GM23338 (cell line): ENCODE measurements at regions not wholly inside any gene's neighbourhood (a gene's known extent, or its start where the extent isn't known, plus 50 kb on each side); places are given as distances from the start of the nearest gene placed in this dataset.

Source experiments
- ATAC-seq: fragments of 200-7000 bp; cut with Tn5 transposase; 3 replicates; pipeline ENCODE4 v1.9.1; 2020
- DNase-seq: peaks from one replicate; pipeline ENCODE4 v3.0.0-alpha.2; 2015; ENCODE audit warnings: low spot score
- H2AFZ ChIP-seq: fragments of 200-600 bp; sonication (generic); 2 replicates; pipeline ENCODE4 v1.8.0; 2016; ENCODE audit warnings: antibody characterized with exemption, mild to moderate bottlenecking, moderate library complexity
- H3F3A ChIP-seq: fragments of 200-600 bp; sonication (generic); replicated peaks from 2 replicates; pipeline ENCODE4 v1.8.0; 2017; ENCODE audit warnings: antibody characterized with exemption, mixed run types, low read depth
- H3K27ac ChIP-seq: fragments of 200-600 bp; sonication (generic); 2 replicates; pipeline ENCODE4 v1.6.1; 2016; ENCODE audit warnings: low read depth
- H3K27me3 ChIP-seq: fragments of 200-600 bp; sonication (generic); 2 replicates; pipeline ENCODE4 v1.8.0; 2016; ENCODE audit warnings: mild to moderate bottlenecking, mixed run types, moderate library complexity; ENCODE audit not compliant: insufficient read depth
- H3K36me3 ChIP-seq: fragments of 200-600 bp; sonication (generic); 2 replicates; pipeline ENCODE4 v1.8.0; 2016; ENCODE audit warnings: mild to moderate bottlenecking; ENCODE audit not compliant: insufficient read depth
- H3K4me1 ChIP-seq: fragments of 200-600 bp; sonication (generic); 2 replicates; pipeline ENCODE4 v1.8.0; 2016; ENCODE audit warnings: mild to moderate bottlenecking, moderate library complexity; ENCODE audit not compliant: insufficient read depth
- H3K4me2 ChIP-seq: fragments of 200-600 bp; sonication (generic); 2 replicates; pipeline ENCODE4 v1.7.1; 2017; ENCODE audit warnings: mixed run types
- H3K4me3 ChIP-seq: fragments of 200-600 bp; sonication (generic); 2 replicates; pipeline ENCODE4 v1.6.1; 2016; ENCODE audit warnings: mixed run types
- H3K79me2 ChIP-seq: fragments of 200-600 bp; sonication (generic); replicated peaks from 2 replicates; pipeline ENCODE4 v1.8.0; 2017; ENCODE audit warnings: mild to moderate bottlenecking; ENCODE audit not compliant: insufficient read depth
- H3K9me2 ChIP-seq: fragments of 200-600 bp; sonication (generic); 2 replicates; pipeline ENCODE4 v1.8.0; 2017; ENCODE audit not compliant: insufficient read depth
- H4K20me1 ChIP-seq: fragments of 200-600 bp; sonication (generic); replicated peaks from 2 replicates; pipeline ENCODE4 v1.8.0; 2017; ENCODE audit warnings: mild to moderate bottlenecking; ENCODE audit not compliant: insufficient read depth
- H3K27ac Mint-ChIP-seq: 2 replicates; pipeline ENCODE4 v1.8.0; 2020; ENCODE audit warnings: inconsistent platforms, mild to moderate bottlenecking, moderate library complexity, mixed read lengths
- H3K27me3 Mint-ChIP-seq: 3 replicates; pipeline ENCODE4 v1.8.0; 2022; ENCODE audit warnings: low read depth, mild to moderate bottlenecking, moderate library complexity, mixed read lengths, inconsistent platforms; ENCODE audit not compliant: insufficient read depth, poor library complexity
- H3K36me3 Mint-ChIP-seq: 3 replicates; pipeline ENCODE4 v1.8.0; 2021; ENCODE audit warnings: low read depth, mild to moderate bottlenecking, inconsistent platforms, moderate library complexity, mixed read lengths
- H3K4me1 Mint-ChIP-seq: 3 replicates; pipeline ENCODE4 v1.8.0; 2020; ENCODE audit warnings: mild to moderate bottlenecking, inconsistent platforms, mixed read lengths
- H3K4me3 Mint-ChIP-seq: 3 replicates; pipeline ENCODE4 v1.8.0; 2021; ENCODE audit warnings: moderate library complexity, mild to moderate bottlenecking, inconsistent platforms, mixed read lengths
- H3K9me3 Mint-ChIP-seq: 3 replicates; pipeline ENCODE4 v1.8.0; 2020; ENCODE audit warnings: moderate library complexity, mild to moderate bottlenecking, inconsistent platforms, mixed read lengths
- CREB1 ChIP-seq: fragments of 250-450 bp; sonication (Bioruptor Pico); IDR thresholded peaks from 2 replicates; pipeline ENCODE4 v1.5.0; 2020; ENCODE audit warnings: low read depth, mild to moderate bottlenecking, moderate library complexity
- CTCF ChIP-seq, 2 experiments: fragments of 200-600 bp in 1 of 2; sonication (generic) in 1 of 2; conservative IDR thresholded peaks; 2 replicates each; pipeline versions ENCODE4 v1.5.1 to v1.6.1; 2016 to 2017; ENCODE audit warnings: antibody characterized with exemption in 2 of 2, low read depth in 2 of 2, mild to moderate bottlenecking in 2 of 2, moderate library complexity in 1 of 2
- EZH2 ChIP-seq: fragments of 200-600 bp; sonication (generic); IDR thresholded peaks from one replicate; pipeline ENCODE4 v1.8.0; 2017; ENCODE audit warnings: antibody characterized with exemption, mild to moderate bottlenecking, low read depth; ENCODE audit not compliant: unreplicated experiment
- NANOG ChIP-seq: IDR thresholded peaks from 2 replicates; pipeline ENCODE4 v1.6.1; 2016; ENCODE audit warnings: antibody characterized with exemption, borderline replicate concordance
- POLR2AphosphoS5 ChIP-seq: IDR thresholded peaks from 2 replicates; pipeline ENCODE4 v1.6.1; 2016; ENCODE audit warnings: antibody characterized with exemption, low read depth
- REST ChIP-seq: IDR thresholded peaks from one replicate; pipeline ENCODE4 v1.6.1; 2018; ENCODE audit warnings: antibody characterized with exemption; ENCODE audit not compliant: unreplicated experiment
- STAT1 ChIP-seq: IDR thresholded peaks from one replicate; pipeline ENCODE4 v1.6.1; 2016; ENCODE audit warnings: antibody characterized with exemption; ENCODE audit not compliant: unreplicated experiment
- ZNF114 ChIP-seq: fragments of 250-450 bp; sonication (Bioruptor Pico); IDR thresholded peaks from 2 replicates; pipeline ENCODE4 v1.5.0; 2020; ENCODE audit warnings: mild to moderate bottlenecking, moderate library complexity
- ZNF462 ChIP-seq: fragments of 250-450 bp; sonication (Bioruptor Pico); IDR thresholded peaks from 2 replicates; pipeline ENCODE4 v1.5.0; 2020; ENCODE audit warnings: mild to moderate bottlenecking, moderate library complexity

- Mint-ChIP-seq H3K9me3 (peaks cover 49% of the 10 kb centered on the region), H3K4me3 (no peak overlapping the region), H3K27me3 (no peaks in the 10 kb centered on the region), H3K36me3 (no peaks in the 10 kb centered on the region), H3K27ac (no peak overlapping the region), H3K4me1 (no peaks in the 10 kb centered on the region)
- Histone ChIP-seq H3F3A (no peaks in the 10 kb centered on the region), H3K27me3 (no peaks in the 10 kb centered on the region), H3K36me3 (no peaks in the 10 kb centered on the region), H4K20me1 (no peaks in the 10 kb centered on the region), H2AFZ (no peak overlapping the region), H3K9me2 (no peaks in the 10 kb centered on the region), H3K4me2 (no peak overlapping the region), H3K4me1 (peaks cover 4% of the 10 kb centered on the region; the same call in 1 of the 2 replicates), H3K4me3 (no peak overlapping the region), H3K27ac (no peak overlapping the region), H3K79me2 (no peaks in the 10 kb centered on the region)
- DNase-seq = no peak
- ATAC-seq = no peak
- TF ChIP-seq POLR2AphosphoS5 (no peak), CREB1 (CRISPR knock-in tag) (no peak), ZNF114 (no peak)
Measured at GRCh38 chr15:47035475-47036406, 681.6 kb upstream of the SEMA6D start.

- no peak for ATAC-seq
- peaks cover 48% of the 10 kb centered on the region for H3K9me3 Mint-ChIP-seq
- H3K27ac Mint-ChIP-seq = no peak overlapping the region
- TF ChIP-seq ZNF462 (CRISPR knock-in tag) (no peak), POLR2AphosphoS5 (no peak), ZNF114 (no peak), EZH2 (no peak), NANOG (no peak), STAT1 (no peak), CTCF (conservative IDR thresholded peaks at IDR 0.05; ENCODE audit: low read depth in 2 of 2) (no peak), REST (no peak)
Measured at GRCh38 chr15:47037003-47037402, 680.3 kb upstream of the SEMA6D start.

More at GRCh38 chr15:47037003-47037402, 680.3 kb upstream of the SEMA6D start:
- Histone ChIP-seq H3K9me2 (no peaks in the 10 kb centered on the region), H3K4me1 (peaks cover 4% of the 10 kb centered on the region; the same call in 1 of the 2 replicates), H3K36me3 (no peaks in the 10 kb centered on the region), H3K79me2 (no peaks in the 10 kb centered on the region), H4K20me1 (no peaks in the 10 kb centered on the region), H3K27ac (no peak overlapping the region), H3K4me2 (no peak overlapping the region), H3K27me3 (no peaks in the 10 kb centered on the region), H3F3A (no peaks in the 10 kb centered on the region), H3K4me3 (no peak overlapping the region), H2AFZ (no peak overlapping the region)
- H3K36me3 Mint-ChIP-seq = no peaks in the 10 kb centered on the region
- H3K4me3 Mint-ChIP-seq = no peak overlapping the region
- H3K4me1 Mint-ChIP-seq = no peaks in the 10 kb centered on the region
- H3K27me3 Mint-ChIP-seq = no peaks in the 10 kb centered on the region
- DNase-seq = no peak
